Vagina (tissue), 2 donors: ENCODE measurements at regions not wholly inside any gene's neighbourhood (a gene's known extent, or its start where the extent isn't known, plus 50 kb on each side); places are given as distances from the start of the nearest gene placed in this dataset.

Experiments used
- CTCF ChIP-seq, 3 experiments: fragments of 450-650 bp in 2 of 3; fragments of 200-600 bp in 1 of 3; sonication (generic) in 1 of 3; IDR thresholded peaks; one replicate each; pipeline ENCODE4 v1.5.1; 2017 to 2019; ENCODE audit warnings: antibody characterized with exemption in 3 of 3, mild to moderate bottlenecking in 2 of 3, moderate library complexity in 2 of 3
- POLR2AphosphoS5 ChIP-seq, 2 donors: sonication (generic); formaldehyde crosslinking; IDR thresholded peaks; one replicate each; pipeline ENCODE4 v1.9.0; 2017; ENCODE audit warnings: antibody characterized with exemption in 2 of 2, mild to moderate bottlenecking in 2 of 2, low read depth in 1 of 2; ENCODE audit not compliant: insufficient read depth in 1 of 2

- TF ChIP-seq CTCF (IDR thresholded peaks at IDR 0.05) = no peak
- TF ChIP-seq POLR2AphosphoS5 (IDR thresholded peaks at IDR 0.05; ENCODE audit: insufficient read depth in 1 of 2, low read depth in 1 of 2) = no peak
Measured at GRCh38 chr14:54146601-54147000, 190.0 kb upstream of the BMP4 start.
